PC-9 (cell line): ENCODE measurements at regions not wholly inside any gene's neighbourhood (a gene's known extent, or its start where the extent isn't known, plus 50 kb on each side); places are given as distances from the start of the nearest gene placed in this dataset.

ENCODE experiments used
- CTCF ChIP-seq: fragments of 200-600 bp; sonication (generic); conservative IDR thresholded peaks from 2 replicates; pipeline ENCODE4 v1.6.1; 2017; ENCODE audit warnings: mixed run types, antibody characterized with exemption, mild to moderate bottlenecking, moderate library complexity
- EZH2 ChIP-seq: fragments of 200-600 bp; sonication (generic); IDR thresholded peaks from 2 replicates; pipeline ENCODE4 v1.8.0; 2017; ENCODE audit warnings: antibody characterized with exemption, low read depth

GRCh38 chr2:106270471-106270891 is 76.4 kb upstream of the UXS1 start:
- no peak for TF ChIP-seq CTCF
- no peak for TF ChIP-seq EZH2
